MCF 10A (cell line): ENCODE measurements at regions not wholly inside any gene's neighbourhood (a gene's known extent, or its start where the extent isn't known, plus 50 kb on each side); places are given as distances from the start of the nearest gene placed in this dataset.

Source experiments
- BruUV-seq: library from RNA; stranded (reverse); fragments of 400-500 nt; replicated peaks from 2 replicates; lab custom pipeline; 2021; lab: Mats Ljungman, UMichigan
- CTCF ChIA-PET: fragments of 300-600 bp; sonication (Branson Sonifier 250); formaldehyde crosslinking; extraction: SDS; loops from one replicate; lab custom pipeline; 2021; ENCODE audit warnings: antibody characterized with exemption, inconsistent platforms; lab: Yijun Ruan, JAX
- POLR2A ChIA-PET: fragments of 300-600, 350-650 bp; sonication (Branson Sonifier 250); formaldehyde crosslinking; extraction: SDS; loops from one replicate; lab custom pipeline; 2020; ENCODE audit warnings: antibody characterized with exemption, inconsistent platforms; lab: Yijun Ruan, JAX
- DNase-seq: peaks from one replicate; pipeline ENCODE4 v3.0.0-alpha.2; 2018; ENCODE audit not compliant: unreplicated experiment
- H3K27ac Mint-ChIP-seq: one replicate; pipeline ENCODE4 v1.8.0; 2022; ENCODE audit warnings: mild to moderate bottlenecking, low read depth, mixed read lengths; ENCODE audit not compliant: unreplicated experiment
- H3K27me3 Mint-ChIP-seq: one replicate; pipeline ENCODE4 v1.8.0; 2022; ENCODE audit warnings: mixed read lengths; ENCODE audit not compliant: insufficient read depth, unreplicated experiment
- H3K36me3 Mint-ChIP-seq: one replicate; pipeline ENCODE4 v1.8.0; 2022; ENCODE audit warnings: mild to moderate bottlenecking, moderate library complexity, mixed read lengths; ENCODE audit not compliant: insufficient read depth, unreplicated experiment
- H3K4me1 Mint-ChIP-seq: one replicate; pipeline ENCODE4 v1.8.0; 2022; ENCODE audit warnings: mixed read lengths; ENCODE audit not compliant: insufficient read depth, unreplicated experiment
- H3K4me3 Mint-ChIP-seq: one replicate; pipeline ENCODE4 v1.8.0; 2022; ENCODE audit warnings: mild to moderate bottlenecking, moderate library complexity, mixed read lengths; ENCODE audit not compliant: unreplicated experiment
- H3K9me3 Mint-ChIP-seq: one replicate; pipeline ENCODE4 v1.8.0; 2022; ENCODE audit warnings: mixed read lengths; ENCODE audit not compliant: unreplicated experiment
- intact Hi-C: fragments of 100-400 bp; cut with micrococcal nuclease; formaldehyde crosslinking; loops from 2 replicates; pipeline ENCODE4 v1.14.1; 2022
- TF ChIP-seq, protein P1 (sequence below): fragments of 200-600 bp; IDR thresholded peaks from one replicate; pipeline ENCODE4 v1.8.0; 2022; ENCODE audit warnings: antibody characterized with exemption, mild to moderate bottlenecking; ENCODE audit not compliant: unreplicated experiment

DNA sequence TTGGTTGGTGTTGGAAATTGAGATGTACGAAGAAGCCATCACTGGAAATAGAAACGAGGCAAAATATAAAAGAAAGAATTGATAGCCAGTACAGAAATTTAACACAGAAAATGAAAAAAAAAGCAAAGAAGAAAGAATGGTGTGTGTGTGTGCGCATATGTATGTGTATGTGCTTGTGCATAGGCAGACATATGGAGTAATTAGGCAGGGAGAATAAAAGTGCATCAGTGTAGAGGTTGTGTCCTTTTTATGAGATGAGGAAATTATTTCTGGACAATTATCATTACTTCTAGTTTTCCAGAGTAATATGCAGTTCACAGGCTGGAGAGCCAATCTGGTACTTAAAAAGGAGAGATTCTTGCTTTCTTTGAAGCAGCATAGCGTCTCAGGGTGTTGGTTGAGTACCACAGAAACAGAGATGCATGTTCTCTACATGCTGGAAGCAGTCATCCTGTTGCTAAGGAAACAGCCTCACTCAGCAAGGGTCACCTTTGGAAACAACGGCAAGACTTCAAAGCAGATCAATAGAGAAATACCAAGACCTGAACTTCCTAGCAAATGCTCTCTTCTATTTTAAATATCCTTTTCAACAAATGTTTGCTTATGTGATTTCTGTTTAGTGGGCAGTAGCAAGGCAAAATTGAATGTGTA is 172.7 kb downstream of the TAF11L14 start:
- Mint-ChIP-seq H3K4me3 (no peak overlapping the region), H3K27ac (no peak overlapping the region), H3K4me1 (peaks cover 7% of the 10 kb centered on the region), H3K27me3 (no peaks in the 10 kb centered on the region), H3K36me3 (peaks cover 6% of the 10 kb centered on the region), H3K9me3 (no peaks in the 10 kb centered on the region)
- TF ChIP-seq, protein P1, sequence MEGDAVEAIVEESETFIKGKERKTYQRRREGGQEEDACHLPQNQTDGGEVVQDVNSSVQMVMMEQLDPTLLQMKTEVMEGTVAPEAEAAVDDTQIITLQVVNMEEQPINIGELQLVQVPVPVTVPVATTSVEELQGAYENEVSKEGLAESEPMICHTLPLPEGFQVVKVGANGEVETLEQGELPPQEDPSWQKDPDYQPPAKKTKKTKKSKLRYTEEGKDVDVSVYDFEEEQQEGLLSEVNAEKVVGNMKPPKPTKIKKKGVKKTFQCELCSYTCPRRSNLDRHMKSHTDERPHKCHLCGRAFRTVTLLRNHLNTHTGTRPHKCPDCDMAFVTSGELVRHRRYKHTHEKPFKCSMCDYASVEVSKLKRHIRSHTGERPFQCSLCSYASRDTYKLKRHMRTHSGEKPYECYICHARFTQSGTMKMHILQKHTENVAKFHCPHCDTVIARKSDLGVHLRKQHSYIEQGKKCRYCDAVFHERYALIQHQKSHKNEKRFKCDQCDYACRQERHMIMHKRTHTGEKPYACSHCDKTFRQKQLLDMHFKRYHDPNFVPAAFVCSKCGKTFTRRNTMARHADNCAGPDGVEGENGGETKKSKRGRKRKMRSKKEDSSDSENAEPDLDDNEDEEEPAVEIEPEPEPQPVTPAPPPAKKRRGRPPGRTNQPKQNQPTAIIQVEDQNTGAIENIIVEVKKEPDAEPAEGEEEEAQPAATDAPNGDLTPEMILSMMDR = no peak
- no peak for DNase-seq
- POLR2A ChIA-PET = no interaction called here
- no TSS peak for BruUV-seq
- CTCF ChIA-PET = no interaction called here
- intact Hi-C loops = no loop called here

DNA sequence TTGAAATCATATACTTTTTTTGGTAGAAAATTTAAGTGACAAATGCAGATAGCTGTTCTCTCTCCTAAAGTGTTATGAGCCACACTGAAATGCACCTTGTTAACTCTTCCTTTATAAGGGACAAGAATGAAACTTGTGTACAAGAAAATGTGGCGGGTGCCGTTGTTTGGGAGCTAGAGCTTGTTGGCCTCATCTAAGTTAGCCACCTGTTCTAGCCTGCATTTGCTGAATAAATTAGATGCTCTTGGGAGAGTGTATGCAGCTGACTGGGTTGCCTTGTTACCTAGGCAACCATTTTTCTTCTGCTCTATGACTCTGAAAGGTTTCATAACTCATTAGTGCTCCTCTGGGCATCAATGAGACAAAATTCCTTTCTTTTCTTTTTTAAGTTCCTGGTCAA is 174.3 kb downstream of the TAF11L14 start:
- H3K4me1 Mint-ChIP-seq = peaks cover 13% of the 10 kb centered on the region
- no peak overlapping the region for H3K4me3 Mint-ChIP-seq
- ChIA-PET POLR2A (interaction anchor here (0.6 kb wide), 1 partner anchor 20 kb away, joined by 3 read pairs; no protein-coding TSS in a partner anchor), CTCF (interaction anchor here (0.8 kb wide), 1 partner anchor 1015 kb away, joined by 3 read pairs; no protein-coding TSS in a partner anchor)
- intact Hi-C loops = no loop called here
- H3K27me3 Mint-ChIP-seq = no peaks in the 10 kb centered on the region
- peaks cover 6% of the 10 kb centered on the region for H3K36me3 Mint-ChIP-seq
- no peak for DNase-seq
- TF ChIP-seq, protein P1 = no peak
- BruUV-seq = no TSS peak
- H3K27ac Mint-ChIP-seq = no peak overlapping the region
- H3K9me3 Mint-ChIP-seq = no peaks in the 10 kb centered on the region

DNA sequence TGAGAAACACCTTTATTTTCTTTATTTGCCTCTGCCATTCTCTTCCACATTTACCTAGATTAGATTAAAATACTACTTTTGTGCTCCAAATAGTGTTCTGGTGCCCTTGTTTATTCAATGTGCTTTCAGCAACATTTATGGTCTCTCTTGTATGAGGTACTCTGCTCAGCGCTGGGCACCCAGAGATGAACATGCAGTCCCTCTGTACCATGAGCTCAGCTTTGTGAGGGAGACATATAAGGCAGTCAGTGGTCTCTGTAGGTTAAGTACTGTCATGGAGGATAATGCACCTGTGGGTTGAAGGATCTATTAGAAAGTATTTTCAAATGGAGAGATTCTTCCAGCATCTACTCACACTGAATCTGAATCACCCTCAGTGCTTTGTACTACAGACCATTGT is 176.5 kb downstream of the TAF11L14 start:
- Mint-ChIP-seq H3K9me3 (no peaks in the 10 kb centered on the region), H3K36me3 (no peaks in the 10 kb centered on the region), H3K4me3 (no peak overlapping the region), H3K27ac (no peak overlapping the region), H3K27me3 (no peaks in the 10 kb centered on the region), H3K4me1 (peaks cover 7% of the 10 kb centered on the region)
- DNase-seq = no peak
- ChIA-PET POLR2A (no interaction called here), CTCF (no interaction called here)
- intact Hi-C loops = no loop called here
- no TSS peak for BruUV-seq
- TF ChIP-seq, protein P1 = no peak

DNA sequence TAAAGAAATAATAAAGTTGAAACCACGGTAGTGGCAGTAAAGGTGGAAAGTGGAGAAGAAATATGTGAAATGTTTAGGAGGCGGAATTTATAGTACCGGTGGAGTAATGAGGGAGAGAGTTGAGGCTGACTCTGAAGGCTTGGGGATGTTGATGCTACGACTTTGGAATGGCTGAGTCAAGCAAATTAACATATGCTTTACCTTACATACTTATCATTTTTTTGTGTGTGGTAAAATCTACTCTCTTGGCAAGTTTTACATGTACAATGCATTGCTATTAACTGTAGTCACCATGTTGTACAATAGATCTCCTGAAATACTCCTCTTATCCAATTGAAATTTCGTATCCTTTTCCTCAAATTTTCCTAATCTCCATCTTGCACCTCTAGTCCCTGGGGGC is 179.0 kb downstream of the TAF11L14 start:
- Mint-ChIP-seq H3K27ac (no peak overlapping the region), H3K4me1 (peaks cover 7% of the 10 kb centered on the region), H3K36me3 (no peaks in the 10 kb centered on the region), H3K27me3 (no peaks in the 10 kb centered on the region), H3K9me3 (no peaks in the 10 kb centered on the region), H3K4me3 (no peak overlapping the region)
- no TSS peak for BruUV-seq
- DNase-seq = no peak
- POLR2A ChIA-PET = no interaction called here
- TF ChIP-seq, protein P1 = no peak
- CTCF ChIA-PET = no interaction called here
- intact Hi-C loops = no loop called here
